Inferior parietal cortex (tissue), 1 donor: ENCODE measurements at regions not wholly inside any gene's neighbourhood (a gene's known extent, or its start where the extent isn't known, plus 50 kb on each side); places are given as distances from the start of the nearest gene placed in this dataset.

Experiments
- DNase-seq: peaks from one replicate; pipeline ENCODE4 v3.0.0-alpha.2; 2016; ENCODE audit errors: extremely low spot score

GRCh38 chr2:5914811-5915611 lies 222.8 kb downstream of the SOX11 start:
- DNase-seq, result no peak

- DNase-seq, result no peak
Measured at GRCh38 chr2:5915881-5916310, 223.7 kb downstream of the SOX11 start.

GRCh38 chr2:5921081-5921642 lies 229.0 kb downstream of the SOX11 start:
- DNase-seq, result no peak

GRCh38 chr2:5923957-5924945 lies 232.1 kb downstream of the SOX11 start:
- no peak for DNase-seq

GRCh38 chr2:5925604-5926003 lies 233.4 kb downstream of the SOX11 start:
- DNase-seq, result no peak

- DNase-seq, result peak; percentile 39
Measured at GRCh38 chr2:5926871-5927512, 234.8 kb downstream of the SOX11 start.

GRCh38 chr2:5932556-5933469 lies 240.6 kb downstream of the SOX11 start:
- DNase-seq, result peak; percentile 79

GRCh38 chr2:5933669-5934068 lies 241.5 kb downstream of the SOX11 start:
- peak; percentile 34 for DNase-seq

- no peak for DNase-seq
Measured at GRCh38 chr2:5937321-5937720, 245.1 kb downstream of the SOX11 start.

GRCh38 chr2:5937851-5938565 lies 245.8 kb downstream of the SOX11 start:
- DNase-seq, result no peak

GRCh38 chr2:5938566-5938896 lies 246.3 kb downstream of the SOX11 start:
- no peak for DNase-seq

GRCh38 chr2:5939553-5939952 lies 247.4 kb downstream of the SOX11 start:
- DNase-seq, result no peak

GRCh38 chr2:5940596-5941535 lies 248.7 kb downstream of the SOX11 start:
- DNase-seq, result no peak

GRCh38 chr2:5942204-5942603 lies 250.0 kb downstream of the SOX11 start:
- DNase-seq, result no peak

- DNase-seq, result no peak
Measured at GRCh38 chr2:5945742-5946141, 253.6 kb downstream of the SOX11 start.

- DNase-seq, result no peak
Measured at GRCh38 chr2:5946225-5947115, 254.3 kb downstream of the SOX11 start.

- DNase-seq, result no peak
Measured at GRCh38 chr2:5950736-5951135, 258.6 kb downstream of the SOX11 start.

- no peak for DNase-seq
Measured at GRCh38 chr2:5951471-5951870, 259.3 kb downstream of the SOX11 start.
